Thyroid gland (tissue), 4 donors: ENCODE measurements at regions not wholly inside any gene's neighbourhood (a gene's known extent, or its start where the extent isn't known, plus 50 kb on each side); places are given as distances from the start of the nearest gene placed in this dataset.

Experiments used
- DNase-seq, 2 donors: peaks; one replicate each; pipeline ENCODE4 v3.0.0-alpha.2; 2019
- H3K27ac ChIP-seq, 3 donors: fragments of 200-600 bp; sonication (generic); 1 replicate in 2 of 3; 2 replicates in 1 of 3; pipeline ENCODE4 v1.5.1; 2016 to 2019; ENCODE audit warnings: mild to moderate bottlenecking in 1 of 3, moderate library complexity in 1 of 3
- H3K27me3 ChIP-seq: fragments of 200-600 bp; sonication (generic); one replicate; pipeline ENCODE4 v1.5.1; 2019
- H3K36me3 ChIP-seq, 2 donors: fragments of 200-600 bp; sonication (generic); one replicate each; pipeline ENCODE4 v1.5.1; 2016 to 2019
- H3K4me1 ChIP-seq, 2 donors: fragments of 200-600 bp; sonication (generic); one replicate each; pipeline ENCODE4 v1.5.1; 2017 to 2019
- H3K4me3 ChIP-seq, 3 donors: fragments of 200-600 bp; sonication (generic); replicated peaks in 1 of 3; 1 replicate in 2 of 3; 2 replicates in 1 of 3; pipeline ENCODE4 v1.5.1; 2016; ENCODE audit warnings: mild to moderate bottlenecking in 1 of 3
- H3K9me3 ChIP-seq: fragments of 200-600 bp; sonication (generic); one replicate; pipeline ENCODE4 v1.5.1; 2017
- POLR2A ChIP-seq, 2 donors: fragments of 450-650 bp; IDR thresholded peaks; one replicate each; pipeline ENCODE4 v1.6.1; 2017; ENCODE audit warnings: antibody characterized with exemption in 2 of 2, mild to moderate bottlenecking in 2 of 2, moderate library complexity in 1 of 2
- WGBS, 2 donors: methylation state at CpG; one replicate each; pipeline ENCODE4 v1.1.5; 2017; 5-methylcytosine and 5-hydroxymethylcytosine counted together
- intact Hi-C: fragments of 100-400 bp; cut with DNase I; formaldehyde crosslinking; loops from one replicate; pipeline ENCODE4 v1.15.1; 2023
- TF ChIP-seq, protein P1 (sequence below), 6 experiments: fragments of 200-600 bp in 3 of 6; fragments of 450-650 bp in 3 of 6; sonication (generic) in 3 of 6; IDR thresholded peaks; one replicate each; pipeline ENCODE4 v1.5.1; 2016 to 2019; ENCODE audit warnings: antibody characterized with exemption in 6 of 6, mild to moderate bottlenecking in 2 of 6, inconsistent platforms in 1 of 6, moderate library complexity in 1 of 6

GRCh38 chr7:136601772-136602171 lies 266.7 kb upstream of the CHRM2 start:
- no peak overlapping the region for H3K4me3 ChIP-seq
- H3K36me3 ChIP-seq: no peaks in the 10 kb centered on the region
- no peaks in the 10 kb centered on the region for H3K27me3 ChIP-seq
- no peaks in the 10 kb centered on the region for H3K9me3 ChIP-seq
- intact Hi-C loops: no loop called here
- H3K4me1 ChIP-seq: no peaks in the 10 kb centered on the region
- H3K27ac ChIP-seq: no peak overlapping the region
- WGBS, 2 donors: 80 to 82% methylated on average over 2 of the region's 2 CpGs
- TF ChIP-seq, protein P1, sequence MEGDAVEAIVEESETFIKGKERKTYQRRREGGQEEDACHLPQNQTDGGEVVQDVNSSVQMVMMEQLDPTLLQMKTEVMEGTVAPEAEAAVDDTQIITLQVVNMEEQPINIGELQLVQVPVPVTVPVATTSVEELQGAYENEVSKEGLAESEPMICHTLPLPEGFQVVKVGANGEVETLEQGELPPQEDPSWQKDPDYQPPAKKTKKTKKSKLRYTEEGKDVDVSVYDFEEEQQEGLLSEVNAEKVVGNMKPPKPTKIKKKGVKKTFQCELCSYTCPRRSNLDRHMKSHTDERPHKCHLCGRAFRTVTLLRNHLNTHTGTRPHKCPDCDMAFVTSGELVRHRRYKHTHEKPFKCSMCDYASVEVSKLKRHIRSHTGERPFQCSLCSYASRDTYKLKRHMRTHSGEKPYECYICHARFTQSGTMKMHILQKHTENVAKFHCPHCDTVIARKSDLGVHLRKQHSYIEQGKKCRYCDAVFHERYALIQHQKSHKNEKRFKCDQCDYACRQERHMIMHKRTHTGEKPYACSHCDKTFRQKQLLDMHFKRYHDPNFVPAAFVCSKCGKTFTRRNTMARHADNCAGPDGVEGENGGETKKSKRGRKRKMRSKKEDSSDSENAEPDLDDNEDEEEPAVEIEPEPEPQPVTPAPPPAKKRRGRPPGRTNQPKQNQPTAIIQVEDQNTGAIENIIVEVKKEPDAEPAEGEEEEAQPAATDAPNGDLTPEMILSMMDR (IDR thresholded peaks at IDR 0.05): no peak
- no peak for TF ChIP-seq POLR2A (IDR thresholded peaks at IDR 0.05)
- DNase-seq: no peak

DNA sequence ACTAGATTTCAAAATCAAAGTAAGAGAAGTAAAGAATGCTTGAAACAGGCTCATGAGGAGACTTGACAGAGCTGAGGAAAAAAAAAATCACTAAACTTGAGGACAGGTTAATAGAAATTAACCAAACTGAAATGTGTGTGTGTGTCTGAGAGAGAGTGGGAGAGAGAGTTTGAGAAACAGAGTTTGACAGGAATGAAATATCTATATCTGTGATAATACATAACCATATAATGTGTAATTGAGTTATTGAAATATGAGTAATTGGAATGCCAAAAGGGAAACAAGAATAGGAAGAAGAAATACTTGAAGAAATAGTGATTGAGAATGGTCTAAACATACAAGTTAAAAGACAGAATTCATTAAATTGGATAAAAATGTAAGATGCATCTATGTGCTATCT lies 268.0 kb upstream of the CHRM2 start:
- Histone ChIP-seq H3K36me3 (no peaks in the 10 kb centered on the region), H3K9me3 (no peaks in the 10 kb centered on the region), H3K27me3 (no peaks in the 10 kb centered on the region), H3K4me3 (no peak overlapping the region), H3K27ac (no peak overlapping the region), H3K4me1 (no peaks in the 10 kb centered on the region)
- intact Hi-C loops: no loop called here
- no peak for TF ChIP-seq POLR2A (IDR thresholded peaks at IDR 0.05)
- TF ChIP-seq, protein P1 (IDR thresholded peaks at IDR 0.05): no peak
- no peak for DNase-seq

DNA sequence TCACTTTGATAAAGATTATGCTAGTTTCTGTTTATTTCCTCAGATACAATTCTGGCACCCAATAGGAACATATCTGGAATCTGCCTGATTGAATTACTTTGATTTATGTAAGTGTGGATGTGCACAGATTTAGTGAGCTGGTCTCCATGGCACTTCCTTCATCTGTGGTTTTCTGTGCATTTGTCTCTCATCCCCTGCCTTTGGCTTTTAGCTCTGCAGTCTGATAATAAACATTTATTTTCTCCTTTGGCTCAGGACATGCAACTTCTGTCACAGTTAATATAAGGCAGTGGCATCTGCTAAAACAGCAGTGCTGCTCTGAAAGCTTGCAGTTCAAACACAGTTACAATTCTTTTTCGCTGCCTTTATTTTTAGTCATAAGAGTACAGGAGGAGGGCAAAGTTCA lies 273.7 kb upstream of the CHRM2 start:
- H3K36me3 ChIP-seq: no peaks in the 10 kb centered on the region
- TF ChIP-seq, protein P1 (IDR thresholded peaks at IDR 0.05): no peak
- TF ChIP-seq POLR2A (IDR thresholded peaks at IDR 0.05): no peak
- intact Hi-C loops: no loop called here
- H3K27me3 ChIP-seq: no peaks in the 10 kb centered on the region
- no peak overlapping the region for H3K27ac ChIP-seq
- 38 to 55% methylated on average over 1 of the region's 1 CpG for WGBS, 2 donors
- no peaks in the 10 kb centered on the region for H3K4me1 ChIP-seq
- no peak for DNase-seq
- no peak overlapping the region for H3K4me3 ChIP-seq
- no peaks in the 10 kb centered on the region for H3K9me3 ChIP-seq

- no peak overlapping the region for H3K4me3 ChIP-seq
- WGBS, 2 donors: 96 to 97% methylated on average over 2 of the region's 2 CpGs
- intact Hi-C loops: no loop called here
- no peak for DNase-seq
- no peaks in the 10 kb centered on the region for H3K27me3 ChIP-seq
- no peaks in the 10 kb centered on the region for H3K4me1 ChIP-seq
- no peaks in the 10 kb centered on the region for H3K36me3 ChIP-seq
- no peak overlapping the region for H3K27ac ChIP-seq
- no peak for TF ChIP-seq POLR2A (IDR thresholded peaks at IDR 0.05)
- TF ChIP-seq, protein P1 (IDR thresholded peaks at IDR 0.05): no peak
- H3K9me3 ChIP-seq: no peaks in the 10 kb centered on the region
These were observed 280.2 kb upstream of the CHRM2 start for GRCh38 chr7:136588216-136588615.

GRCh38 chr7:136585954-136586670 lies 282.3 kb upstream of the CHRM2 start:
- no peaks in the 10 kb centered on the region for H3K9me3 ChIP-seq
- no peak overlapping the region for H3K27ac ChIP-seq
- H3K4me1 ChIP-seq: no peaks in the 10 kb centered on the region
- no peak for DNase-seq
- 91 to 95% methylated on average over 2 of the region's 2 CpGs for WGBS, 2 donors
- H3K36me3 ChIP-seq: no peaks in the 10 kb centered on the region
- no peak overlapping the region for H3K4me3 ChIP-seq
- intact Hi-C loops: no loop called here
- no peaks in the 10 kb centered on the region for H3K27me3 ChIP-seq
- TF ChIP-seq POLR2A (IDR thresholded peaks at IDR 0.05): no peak
